PC-9 (cell line): ENCODE measurements at regions not wholly inside any gene's neighbourhood (a gene's known extent, or its start where the extent isn't known, plus 50 kb on each side); places are given as distances from the start of the nearest gene placed in this dataset.

Experiments used
- BruUV-seq: library from RNA; stranded (reverse); fragments of 400-500 nt; replicated peaks from 2 replicates; lab custom pipeline; 2021; lab: Mats Ljungman, UMichigan
- CTCF ChIA-PET: fragments of 300-600 bp; sonication (Branson Sonifier 250); formaldehyde crosslinking; loops from one replicate; lab custom pipeline; 2022; ENCODE audit warnings: antibody characterized with exemption; lab: Charles Lee
- POLR2A ChIA-PET: fragments of 300-600 bp; sonication (Branson Sonifier 250); formaldehyde crosslinking; loops from one replicate; lab custom pipeline; 2022; ENCODE audit warnings: antibody characterized with exemption; ENCODE audit not compliant: unreplicated experiment; lab: Charles Lee
- DNase-seq, 2 experiments: peaks; one replicate each; pipeline versions ENCODE4 v3.0.0 to v3.0.0-alpha.2; 2015 to 2022; ENCODE audit warnings: mixed read lengths in 1 of 2
- H2AFZ ChIP-seq: fragments of 200-600 bp; sonication (generic); 2 replicates; pipeline ENCODE4 v1.8.1; 2017; ENCODE audit warnings: antibody characterized with exemption
- H3F3A ChIP-seq: fragments of 200-600 bp; sonication (generic); 2 replicates; pipeline ENCODE4 v1.8.1; 2017; ENCODE audit warnings: antibody characterized with exemption, mild to moderate bottlenecking, low read depth; ENCODE audit not compliant: insufficient read depth
- H3K27ac ChIP-seq: fragments of 200-600 bp; sonication (generic); 2 replicates; pipeline ENCODE4 v1.6.1; 2016; ENCODE audit warnings: mixed run types
- H3K27me3 ChIP-seq: fragments of 200-600 bp; sonication (generic); 2 replicates; pipeline ENCODE4 v1.6.1; 2016; ENCODE audit warnings: low read depth, mixed run types; ENCODE audit not compliant: insufficient read depth
- H3K36me3 ChIP-seq: fragments of 200-600 bp; sonication (generic); 2 replicates; pipeline ENCODE4 v1.6.1; 2016; ENCODE audit warnings: low read depth, mixed run types
- H3K4me1 ChIP-seq: fragments of 200-600 bp; sonication (generic); replicated peaks from 2 replicates; pipeline ENCODE4 v1.6.1; 2016; ENCODE audit warnings: mixed run types; ENCODE audit not compliant: insufficient read depth
- H3K4me2 ChIP-seq: fragments of 200-600 bp; sonication (generic); 2 replicates; pipeline ENCODE4 v1.6.1; 2017; ENCODE audit warnings: mixed run types
- H3K4me3 ChIP-seq: fragments of 200-600 bp; sonication (generic); 2 replicates; pipeline ENCODE4 v1.6.1; 2016; ENCODE audit warnings: mixed run types
- H3K79me2 ChIP-seq: fragments of 200-600 bp; sonication (generic); 2 replicates; pipeline ENCODE4 v1.6.1; 2017; ENCODE audit warnings: low read depth, mixed run types
- H3K9me2 ChIP-seq: fragments of 200-600 bp; sonication (generic); 2 replicates; pipeline ENCODE4 v1.8.1; 2017; ENCODE audit warnings: mild to moderate bottlenecking; ENCODE audit not compliant: insufficient read depth
- H3K9me3 ChIP-seq: fragments of 200-600 bp; sonication (generic); 2 replicates; pipeline ENCODE4 v1.8.1; 2016; ENCODE audit warnings: low read depth; ENCODE audit not compliant: insufficient read depth
- H4K20me1 ChIP-seq: fragments of 200-600 bp; sonication (generic); 2 replicates; pipeline ENCODE4 v1.8.1; 2017; ENCODE audit not compliant: insufficient read depth
- EZH2 ChIP-seq: fragments of 200-600 bp; sonication (generic); IDR thresholded peaks from 2 replicates; pipeline ENCODE4 v1.8.0; 2017; ENCODE audit warnings: antibody characterized with exemption, low read depth
- intact Hi-C: fragments of 100-400 bp; cut with micrococcal nuclease; formaldehyde crosslinking; loops from one replicate; pipeline ENCODE4 v1.10.0; 2022; ENCODE audit not compliant: unreplicated experiment
- TF ChIP-seq, protein P1 (sequence below): fragments of 200-600 bp; sonication (generic); conservative IDR thresholded peaks from 2 replicates; pipeline ENCODE4 v1.6.1; 2017; ENCODE audit warnings: mixed run types, antibody characterized with exemption, mild to moderate bottlenecking, moderate library complexity

DNA sequence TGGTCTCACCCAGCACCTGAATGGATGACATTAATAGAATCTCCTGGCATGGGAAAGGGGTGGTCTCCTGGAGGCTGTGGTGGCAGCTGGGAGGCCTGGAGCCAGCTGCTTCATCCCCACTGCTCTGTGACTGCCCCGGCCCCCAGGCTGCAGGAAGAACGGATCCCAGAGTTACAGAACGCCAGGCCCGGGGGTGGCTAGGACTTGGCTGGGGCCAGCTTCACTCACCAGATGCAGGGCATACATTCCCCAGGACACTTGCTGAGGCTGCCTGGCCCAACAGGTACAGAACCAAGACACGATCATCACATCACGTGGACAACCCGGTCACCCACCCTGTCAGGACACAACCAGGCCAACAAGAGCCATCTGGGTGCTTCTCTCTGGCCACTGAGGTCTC is 178.6 kb upstream of the SALL3 start:
- no peaks in the 10 kb centered on the region for H3K9me2 ChIP-seq
- DNase-seq: no peak
- H3K36me3 ChIP-seq: no peaks in the 10 kb centered on the region
- no peaks in the 10 kb centered on the region for H3F3A ChIP-seq
- no peaks in the 10 kb centered on the region for H3K4me1 ChIP-seq
- H3K79me2 ChIP-seq: no peaks in the 10 kb centered on the region
- peaks cover 93% of the 10 kb centered on the region for H3K27me3 ChIP-seq
- BruUV-seq: no TSS peak
- H4K20me1 ChIP-seq: no peaks in the 10 kb centered on the region
- no peak overlapping the region for H3K4me2 ChIP-seq
- no peak overlapping the region for H2AFZ ChIP-seq
- H3K9me3 ChIP-seq: no peaks in the 10 kb centered on the region
- ChIA-PET CTCF (no interaction called here), POLR2A (no interaction called here)
- no peak overlapping the region for H3K27ac ChIP-seq
- no peak for TF ChIP-seq EZH2
- TF ChIP-seq, protein P1, sequence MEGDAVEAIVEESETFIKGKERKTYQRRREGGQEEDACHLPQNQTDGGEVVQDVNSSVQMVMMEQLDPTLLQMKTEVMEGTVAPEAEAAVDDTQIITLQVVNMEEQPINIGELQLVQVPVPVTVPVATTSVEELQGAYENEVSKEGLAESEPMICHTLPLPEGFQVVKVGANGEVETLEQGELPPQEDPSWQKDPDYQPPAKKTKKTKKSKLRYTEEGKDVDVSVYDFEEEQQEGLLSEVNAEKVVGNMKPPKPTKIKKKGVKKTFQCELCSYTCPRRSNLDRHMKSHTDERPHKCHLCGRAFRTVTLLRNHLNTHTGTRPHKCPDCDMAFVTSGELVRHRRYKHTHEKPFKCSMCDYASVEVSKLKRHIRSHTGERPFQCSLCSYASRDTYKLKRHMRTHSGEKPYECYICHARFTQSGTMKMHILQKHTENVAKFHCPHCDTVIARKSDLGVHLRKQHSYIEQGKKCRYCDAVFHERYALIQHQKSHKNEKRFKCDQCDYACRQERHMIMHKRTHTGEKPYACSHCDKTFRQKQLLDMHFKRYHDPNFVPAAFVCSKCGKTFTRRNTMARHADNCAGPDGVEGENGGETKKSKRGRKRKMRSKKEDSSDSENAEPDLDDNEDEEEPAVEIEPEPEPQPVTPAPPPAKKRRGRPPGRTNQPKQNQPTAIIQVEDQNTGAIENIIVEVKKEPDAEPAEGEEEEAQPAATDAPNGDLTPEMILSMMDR: no peak
- H3K4me3 ChIP-seq: no peak overlapping the region
- intact Hi-C loops: no loop called here

DNA sequence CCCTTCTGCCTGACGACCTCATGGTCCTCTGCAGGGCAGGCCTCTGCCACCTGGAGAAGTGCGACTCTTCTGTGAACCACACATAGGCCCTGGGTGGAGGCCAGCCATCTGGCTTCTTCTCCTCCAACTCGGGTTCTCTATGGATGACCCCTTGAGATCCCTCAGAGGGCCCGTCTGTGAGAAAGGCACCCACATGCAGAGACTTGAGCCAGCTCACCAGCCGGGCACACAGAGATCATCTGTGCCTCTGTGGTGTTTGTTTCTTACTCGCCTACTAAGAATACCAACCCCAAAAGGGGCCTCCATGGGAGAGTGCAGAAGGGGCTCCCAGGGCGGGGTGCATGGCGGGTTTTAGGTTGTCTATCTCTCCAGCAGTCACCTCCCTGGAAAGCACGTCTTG is 176.5 kb upstream of the SALL3 start:
- ChIA-PET POLR2A (no interaction called here), CTCF (no interaction called here)
- H3K27ac ChIP-seq: no peak overlapping the region
- H3K4me2 ChIP-seq: no peak overlapping the region
- H3K4me3 ChIP-seq: no peak overlapping the region
- no peak for DNase-seq
- H2AFZ ChIP-seq: no peak overlapping the region
- BruUV-seq: no TSS peak
- H3K4me1 ChIP-seq: no peaks in the 10 kb centered on the region
- H4K20me1 ChIP-seq: no peaks in the 10 kb centered on the region
- H3K27me3 ChIP-seq: peaks cover 95% of the 10 kb centered on the region
- intact Hi-C loops: no loop called here
- H3K36me3 ChIP-seq: no peaks in the 10 kb centered on the region
- H3K9me3 ChIP-seq: no peaks in the 10 kb centered on the region
- no peaks in the 10 kb centered on the region for H3K9me2 ChIP-seq
- no peaks in the 10 kb centered on the region for H3K79me2 ChIP-seq
- H3F3A ChIP-seq: no peaks in the 10 kb centered on the region
- no peak for TF ChIP-seq EZH2
- TF ChIP-seq, protein P1: no peak

DNA sequence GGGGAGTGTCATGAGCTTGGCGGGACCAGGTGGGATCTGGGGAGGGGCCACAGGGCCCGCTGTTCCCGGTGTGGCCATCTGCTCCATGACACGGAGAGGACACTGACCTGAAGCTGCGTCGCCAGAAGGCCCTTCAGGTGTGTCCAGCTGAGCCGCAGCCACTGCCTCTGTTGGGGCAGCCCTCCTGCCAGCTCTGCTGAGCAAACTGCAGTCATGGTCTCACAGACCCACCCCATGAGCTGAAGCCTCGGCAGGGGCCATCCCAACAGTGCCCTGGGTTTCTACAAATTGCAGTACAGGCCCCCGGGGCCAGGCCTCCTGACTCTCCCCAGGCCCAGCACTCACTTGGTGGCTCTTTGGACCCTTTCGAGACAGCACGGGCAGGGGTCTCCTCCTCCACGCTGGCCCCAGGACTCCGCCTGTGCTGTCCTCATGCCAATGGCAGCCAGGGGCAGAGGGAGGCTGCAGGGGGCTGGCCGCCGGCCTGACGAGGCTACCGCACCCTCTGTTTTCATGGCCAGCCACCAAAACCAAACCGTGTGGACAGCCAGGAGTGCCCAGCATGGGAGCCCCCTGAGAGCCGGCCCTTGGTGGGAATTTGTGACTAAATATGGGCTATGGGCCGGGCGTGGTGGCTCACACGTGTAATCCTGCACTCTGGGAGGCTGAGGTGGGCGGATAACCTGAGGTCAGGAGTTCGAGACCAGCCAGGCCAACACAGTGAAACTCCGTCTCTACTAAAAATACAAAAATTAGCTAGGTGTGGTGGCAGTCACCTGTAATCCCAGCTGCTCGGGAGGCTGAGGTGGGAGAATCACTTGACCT is 175.2 kb upstream of the SALL3 start:
- Histone ChIP-seq H3K36me3 (no peaks in the 10 kb centered on the region), H3K27me3 (peaks cover 87% of the 10 kb centered on the region), H3F3A (no peaks in the 10 kb centered on the region), H3K9me3 (no peaks in the 10 kb centered on the region), H3K4me2 (no peak overlapping the region), H3K79me2 (no peaks in the 10 kb centered on the region), H2AFZ (no peak overlapping the region), H3K27ac (no peak overlapping the region), H3K4me1 (no peaks in the 10 kb centered on the region), H4K20me1 (no peaks in the 10 kb centered on the region), H3K4me3 (no peak overlapping the region), H3K9me2 (no peaks in the 10 kb centered on the region)
- TF ChIP-seq, protein P1: no peak
- ChIA-PET CTCF (no interaction called here), POLR2A (no interaction called here)
- DNase-seq: no peak
- BruUV-seq: no TSS peak
- intact Hi-C loops: no loop called here
